ENCODE measurements at regions not wholly inside any gene's neighbourhood (a gene's known extent, or its start where the extent isn't known, plus 50 kb on each side); places are given as distances from the start of the nearest gene placed in this dataset.

DNA sequence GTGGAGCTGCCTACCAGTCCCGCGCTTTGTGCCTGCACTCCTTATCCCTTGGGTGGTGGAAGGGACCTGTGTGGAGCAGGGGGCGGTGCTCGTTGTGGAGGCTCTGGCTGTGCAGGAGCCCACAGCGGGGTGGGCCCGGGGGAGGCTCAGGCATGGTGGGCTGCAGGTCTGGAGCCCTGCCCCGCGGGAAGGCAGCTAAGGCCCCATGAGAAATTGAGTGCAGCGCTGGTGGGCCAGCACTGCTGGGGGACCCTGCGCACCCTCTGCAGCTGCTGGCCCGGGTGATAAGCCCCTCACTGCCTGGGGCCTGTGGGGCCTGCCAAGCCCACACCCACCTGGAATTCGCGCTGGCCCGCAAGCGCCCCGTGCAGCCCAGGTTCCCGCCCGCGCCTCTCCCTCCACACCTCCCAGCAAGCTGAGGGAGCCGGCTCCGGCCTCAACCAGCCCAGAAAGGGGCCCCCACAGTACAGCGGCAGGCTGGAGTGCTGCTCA is 859.6 kb upstream of the KCND2 start:
- TF ChIP-seq POLR2A (IDR thresholded peaks at IDR 0.05), result no peak
- TF ChIP-seq, protein P1, sequence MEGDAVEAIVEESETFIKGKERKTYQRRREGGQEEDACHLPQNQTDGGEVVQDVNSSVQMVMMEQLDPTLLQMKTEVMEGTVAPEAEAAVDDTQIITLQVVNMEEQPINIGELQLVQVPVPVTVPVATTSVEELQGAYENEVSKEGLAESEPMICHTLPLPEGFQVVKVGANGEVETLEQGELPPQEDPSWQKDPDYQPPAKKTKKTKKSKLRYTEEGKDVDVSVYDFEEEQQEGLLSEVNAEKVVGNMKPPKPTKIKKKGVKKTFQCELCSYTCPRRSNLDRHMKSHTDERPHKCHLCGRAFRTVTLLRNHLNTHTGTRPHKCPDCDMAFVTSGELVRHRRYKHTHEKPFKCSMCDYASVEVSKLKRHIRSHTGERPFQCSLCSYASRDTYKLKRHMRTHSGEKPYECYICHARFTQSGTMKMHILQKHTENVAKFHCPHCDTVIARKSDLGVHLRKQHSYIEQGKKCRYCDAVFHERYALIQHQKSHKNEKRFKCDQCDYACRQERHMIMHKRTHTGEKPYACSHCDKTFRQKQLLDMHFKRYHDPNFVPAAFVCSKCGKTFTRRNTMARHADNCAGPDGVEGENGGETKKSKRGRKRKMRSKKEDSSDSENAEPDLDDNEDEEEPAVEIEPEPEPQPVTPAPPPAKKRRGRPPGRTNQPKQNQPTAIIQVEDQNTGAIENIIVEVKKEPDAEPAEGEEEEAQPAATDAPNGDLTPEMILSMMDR (IDR thresholded peaks at IDR 0.05), result no peak
- no peak for TF ChIP-seq POLR2AphosphoS5 (IDR thresholded peaks at IDR 0.05)

Data from breast epithelium (tissue), 3 donors.